WI38 (cell line): ENCODE measurements at regions not wholly inside any gene's neighbourhood (a gene's known extent, or its start where the extent isn't known, plus 50 kb on each side); places are given as distances from the start of the nearest gene placed in this dataset.

ENCODE experiments used
- H3K4me3 ChIP-seq: 2 replicates; pipeline ENCODE4 v1.5.1; 2011; ENCODE audit warnings: low read depth, mild to moderate bottlenecking, control low read depth, low read length
- CTCF ChIP-seq: IDR thresholded peaks from 2 replicates; pipeline ENCODE4 v1.5.1; 2012; ENCODE audit warnings: low read depth, mild to moderate bottlenecking, control low read depth, low read length

GRCh38 chr11:104324276-104324675 is 160.3 kb upstream of the PDGFD start:
- no peak overlapping the region for H3K4me3 ChIP-seq
- no peak for TF ChIP-seq CTCF

GRCh38 chr11:104323841-104324240 is 159.9 kb upstream of the PDGFD start:
- TF ChIP-seq CTCF, result no peak
- no peak overlapping the region for H3K4me3 ChIP-seq

- no peak for TF ChIP-seq CTCF
Measured at GRCh38 chr11:104322696-104323095, 158.7 kb upstream of the PDGFD start.

GRCh38 chr11:104320956-104321355 is 157.0 kb upstream of the PDGFD start:
- H3K4me3 ChIP-seq, result no peak overlapping the region
- no peak for TF ChIP-seq CTCF

More at GRCh38 chr11:104322696-104323095, 158.7 kb upstream of the PDGFD start:
- no peak overlapping the region for H3K4me3 ChIP-seq

- no peak for TF ChIP-seq CTCF
- H3K4me3 ChIP-seq, result no peak overlapping the region
Measured at GRCh38 chr11:104320097-104320496, 156.2 kb upstream of the PDGFD start.

- H3K4me3 ChIP-seq, result no peak overlapping the region
- TF ChIP-seq CTCF, result no peak
Measured at GRCh38 chr11:104319396-104319795, 155.4 kb upstream of the PDGFD start.

- no peak for TF ChIP-seq CTCF
- no peak overlapping the region for H3K4me3 ChIP-seq
Measured at GRCh38 chr11:104306862-104307474, 143.0 kb upstream of the PDGFD start.
